Neural progenitor cell (in vitro differentiated cells): ENCODE measurements at regions not wholly inside any gene's neighbourhood (a gene's known extent, or its start where the extent isn't known, plus 50 kb on each side); places are given as distances from the start of the nearest gene placed in this dataset.

Source experiments
- DNase-seq: peaks from one replicate; pipeline ENCODE4 v3.0.0-alpha.2; 2016; ENCODE audit warnings: low spot score
- H2AFZ ChIP-seq: fragments of 200-600 bp; sonication (generic); replicated peaks from 2 replicates; pipeline ENCODE4 v1.6.1; 2016; ENCODE audit warnings: antibody characterized with exemption
- H3F3A ChIP-seq: fragments of 200-600 bp; sonication (generic); 2 replicates; pipeline ENCODE4 v1.6.1; 2016; ENCODE audit warnings: antibody characterized with exemption, low read depth
- H3K27ac ChIP-seq: fragments of 200-600 bp; sonication (generic); 2 replicates; pipeline ENCODE4 v1.5.1; 2016; ENCODE audit warnings: mild to moderate bottlenecking
- H3K27me3 ChIP-seq: fragments of 200-600 bp; sonication (generic); 2 replicates; pipeline ENCODE4 v1.6.1; 2016; ENCODE audit warnings: mild to moderate bottlenecking, moderate library complexity
- H3K36me3 ChIP-seq: fragments of 200-600 bp; sonication (generic); 2 replicates; pipeline ENCODE4 v1.5.1; 2016
- H3K4me1 ChIP-seq: fragments of 200-600 bp; sonication (generic); 2 replicates; pipeline ENCODE4 v1.6.1; 2016; ENCODE audit warnings: mixed run types
- H3K4me2 ChIP-seq: fragments of 200-600 bp; sonication (generic); 2 replicates; pipeline ENCODE4 v1.6.1; 2016
- H3K4me3 ChIP-seq: fragments of 200-600 bp; sonication (generic); 2 replicates; pipeline ENCODE4 v1.5.1; 2016
- H3K79me2 ChIP-seq: fragments of 200-600 bp; sonication (generic); 2 replicates; pipeline ENCODE4 v1.6.1; 2016; ENCODE audit warnings: low read depth
- H3K9ac ChIP-seq: fragments of 200-600 bp; sonication (generic); 2 replicates; pipeline ENCODE4 v1.6.1; 2016
- H3K9me3 ChIP-seq: fragments of 200-600 bp; sonication (generic); 2 replicates; pipeline ENCODE4 v1.5.1; 2016; ENCODE audit warnings: low read depth
- H4K20me1 ChIP-seq: fragments of 200-600 bp; sonication (generic); 2 replicates; pipeline ENCODE4 v1.6.1; 2016; ENCODE audit warnings: low read depth
- H3K27ac Mint-ChIP-seq: 3 replicates; pipeline ENCODE4 v1.8.0; 2021; ENCODE audit warnings: mixed read lengths
- H3K27me3 Mint-ChIP-seq: 2 replicates; pipeline ENCODE4 v1.8.0; 2022; ENCODE audit warnings: low read depth, mild to moderate bottlenecking, inconsistent platforms, moderate library complexity, mixed read lengths; ENCODE audit not compliant: insufficient read depth
- H3K36me3 Mint-ChIP-seq: 3 replicates; pipeline ENCODE4 v1.8.0; 2021; ENCODE audit warnings: mixed read lengths
- H3K4me1 Mint-ChIP-seq: 3 replicates; pipeline ENCODE4 v1.8.0; 2021; ENCODE audit warnings: mixed read lengths
- H3K4me3 Mint-ChIP-seq: 3 replicates; pipeline ENCODE4 v1.8.0; 2021; ENCODE audit warnings: mild to moderate bottlenecking, moderate library complexity, mixed read lengths
- H3K9me3 Mint-ChIP-seq: 3 replicates; pipeline ENCODE4 v1.8.0; 2020; ENCODE audit warnings: mixed read lengths
- CTCF ChIP-seq: fragments of 200-600 bp; sonication (generic); IDR thresholded peaks from 2 replicates; pipeline ENCODE4 v1.5.1; 2017; ENCODE audit warnings: antibody characterized with exemption, mild to moderate bottlenecking
- EZH2 ChIP-seq: fragments of 200-600 bp; sonication (generic); IDR thresholded peaks from 2 replicates; pipeline ENCODE4 v1.6.1; 2017; ENCODE audit warnings: antibody characterized with exemption, mild to moderate bottlenecking, moderate library complexity
- EZH2phosphoT487 ChIP-seq: fragments of 200-600 bp; sonication (generic); IDR thresholded peaks from 2 replicates; pipeline ENCODE4 v1.6.1; 2017; ENCODE audit warnings: antibody characterized with exemption

GRCh38 chr4:84392951-84393590, 106.0 kb downstream of the NKX6-1 start:
- H3K27ac Mint-ChIP-seq, result no peak overlapping the region
- Histone ChIP-seq H3K36me3 (no peaks in the 10 kb centered on the region), H3K9ac (no peak overlapping the region), H3K27ac (no peak overlapping the region), H3K9me3 (no peaks in the 10 kb centered on the region), H3K4me3 (no peak overlapping the region), H3K4me1 (peaks cover 6% of the 10 kb centered on the region), H3K4me2 (no peak overlapping the region), H3F3A (peaks cover 3% of the 10 kb centered on the region), H2AFZ (no peak overlapping the region), H3K79me2 (no peaks in the 10 kb centered on the region), H4K20me1 (no peaks in the 10 kb centered on the region), H3K27me3 (peaks cover 10% of the 10 kb centered on the region)
- peaks cover 34% of the 10 kb centered on the region for H3K27me3 Mint-ChIP-seq
- DNase-seq, result no peak
- H3K4me1 Mint-ChIP-seq, result peaks cover 8% of the 10 kb centered on the region
- H3K4me3 Mint-ChIP-seq, result no peak overlapping the region
- peaks cover 3% of the 10 kb centered on the region for H3K9me3 Mint-ChIP-seq
- no peak for TF ChIP-seq CTCF
- no peak for TF ChIP-seq EZH2phosphoT487
- TF ChIP-seq EZH2, result no peak
- H3K36me3 Mint-ChIP-seq, result no peaks in the 10 kb centered on the region

GRCh38 chr4:84389406-84389805, 109.7 kb downstream of the NKX6-1 start:
- no peak for DNase-seq
- Mint-ChIP-seq H3K27ac (no peak overlapping the region), H3K9me3 (peaks cover 6% of the 10 kb centered on the region), H3K36me3 (no peaks in the 10 kb centered on the region), H3K4me3 (no peak overlapping the region), H3K4me1 (peaks cover 32% of the 10 kb centered on the region), H3K27me3 (peaks cover 60% of the 10 kb centered on the region)
- Histone ChIP-seq H3K4me3 (no peak overlapping the region), H3K9ac (no peak overlapping the region), H3F3A (peaks cover 24% of the 10 kb centered on the region), H3K27me3 (peaks cover 26% of the 10 kb centered on the region), H3K36me3 (no peaks in the 10 kb centered on the region), H3K79me2 (no peaks in the 10 kb centered on the region), H3K4me1 (peaks cover 43% of the 10 kb centered on the region), H3K27ac (no peak overlapping the region), H2AFZ (no peak overlapping the region), H3K9me3 (no peaks in the 10 kb centered on the region), H3K4me2 (no peak overlapping the region), H4K20me1 (peaks cover 12% of the 10 kb centered on the region)
- TF ChIP-seq CTCF, result no peak
- no peak for TF ChIP-seq EZH2phosphoT487
- TF ChIP-seq EZH2, result no peak

GRCh38 chr4:84385203-84385602, 113.9 kb downstream of the NKX6-1 start:
- H3K27me3 ChIP-seq, result peaks cover 29% of the 10 kb centered on the region

More at GRCh38 chr4:84385203-84385602, 113.9 kb downstream of the NKX6-1 start:
- Mint-ChIP-seq H3K9me3 (peaks cover 8% of the 10 kb centered on the region), H3K27me3 (peaks cover 67% of the 10 kb centered on the region), H3K4me1 (peaks cover 35% of the 10 kb centered on the region), H3K36me3 (no peaks in the 10 kb centered on the region), H3K27ac (no peak overlapping the region), H3K4me3 (peak overlapping the region; percentile 13)
- no peaks in the 10 kb centered on the region for H3K36me3 ChIP-seq
- H3K9ac ChIP-seq, result no peak overlapping the region
- peak overlapping the region; percentile 61 for H3K27ac ChIP-seq
- peak; percentile 58 for TF ChIP-seq EZH2phosphoT487
- no peak for TF ChIP-seq EZH2
- TF ChIP-seq CTCF, result no peak
- H4K20me1 ChIP-seq, result peaks cover 12% of the 10 kb centered on the region
- H3K9me3 ChIP-seq, result no peaks in the 10 kb centered on the region
- peak; percentile 70 for DNase-seq
- H2AFZ ChIP-seq, result no peak overlapping the region
- peak overlapping the region; percentile 60 for H3K4me2 ChIP-seq
- H3F3A ChIP-seq, result peaks cover 47% of the 10 kb centered on the region
- H3K79me2 ChIP-seq, result no peaks in the 10 kb centered on the region
- H3K4me1 ChIP-seq, result peaks cover 68% of the 10 kb centered on the region
- peak overlapping the region; percentile 21 for H3K4me3 ChIP-seq
